SH-SY5Y (cell line): ENCODE measurements at regions not wholly inside any gene's neighbourhood (a gene's known extent, or its start where the extent isn't known, plus 50 kb on each side); places are given as distances from the start of the nearest gene placed in this dataset.

ENCODE experiments used
- GATA2 ChIP-seq: IDR thresholded peaks from 2 replicates; pipeline ENCODE4 v1.6.1; 2011; ENCODE audit warnings: mild to moderate bottlenecking, low read depth, low read length
- GATA3 ChIP-seq: IDR thresholded peaks from 2 replicates; pipeline ENCODE4 v1.6.1; 2011; ENCODE audit warnings: low read depth, mild to moderate bottlenecking, low read length, moderate library complexity

- no peak for TF ChIP-seq GATA2
- 0 out of 2 replicates have a peak, but pooled peaks have one; percentile 14 for TF ChIP-seq GATA3
Observed at GRCh38 chr6:68307301-68307700, 327.8 kb upstream of the ADGRB3 start.
